Endodermal cell (in vitro differentiated cells): ENCODE measurements at regions not wholly inside any gene's neighbourhood (a gene's known extent, or its start where the extent isn't known, plus 50 kb on each side); places are given as distances from the start of the nearest gene placed in this dataset.

Experiments
- DNase-seq: peaks from one replicate; pipeline ENCODE4 v3.0.0-alpha.2; 2017
- H3K27ac ChIP-seq: 2 replicates; pipeline ENCODE4 v1.5.1; 2013; ENCODE audit warnings: mild to moderate bottlenecking, low read depth, low read length, moderate library complexity
- H3K27me3 ChIP-seq: 2 replicates; pipeline ENCODE4 v1.6.1; 2013; ENCODE audit warnings: mild to moderate bottlenecking, low read length, moderate library complexity; ENCODE audit not compliant: insufficient read depth, control insufficient read depth, poor library complexity, severe bottlenecking
- H3K36me3 ChIP-seq: 2 replicates; pipeline ENCODE4 v1.7.0; 2013; ENCODE audit warnings: mild to moderate bottlenecking, low read length, moderate library complexity; ENCODE audit not compliant: control insufficient read depth, insufficient read depth
- H3K4me1 ChIP-seq: one replicate; pipeline ENCODE4 v1.7.0; 2013; ENCODE audit warnings: low read length; ENCODE audit not compliant: control insufficient read depth, insufficient read depth
- H3K4me3 ChIP-seq: 2 replicates; pipeline ENCODE4 v1.5.1; 2013; ENCODE audit warnings: mild to moderate bottlenecking, low read length, moderate library complexity
- H3K9ac ChIP-seq: 2 replicates; pipeline ENCODE4 v1.6.1; 2013; ENCODE audit warnings: mild to moderate bottlenecking, low read length, moderate library complexity; ENCODE audit not compliant: poor library complexity, severe bottlenecking; ENCODE audit errors: extremely low read depth
- H3K9me3 ChIP-seq: 2 replicates; pipeline ENCODE4 v1.6.1; 2013; ENCODE audit warnings: mild to moderate bottlenecking, low read length, moderate library complexity; ENCODE audit not compliant: control insufficient read depth
- H3K27ac Mint-ChIP-seq: 2 replicates; pipeline ENCODE4 v1.8.0; 2020; ENCODE audit warnings: mixed read lengths
- H3K27me3 Mint-ChIP-seq: 2 replicates; pipeline ENCODE4 v1.8.0; 2021; ENCODE audit warnings: mild to moderate bottlenecking, mixed read lengths; ENCODE audit not compliant: insufficient read depth
- H3K36me3 Mint-ChIP-seq: 2 replicates; pipeline ENCODE4 v1.8.0; 2020; ENCODE audit warnings: low read depth, mixed read lengths
- H3K4me1 Mint-ChIP-seq: 2 replicates; pipeline ENCODE4 v1.8.0; 2020; ENCODE audit warnings: mixed read lengths
- H3K4me3 Mint-ChIP-seq: 2 replicates; pipeline ENCODE4 v1.8.0; 2020; ENCODE audit warnings: mild to moderate bottlenecking, moderate library complexity, mixed read lengths
- H3K9me3 Mint-ChIP-seq: 2 replicates; pipeline ENCODE4 v1.8.0; 2020; ENCODE audit warnings: mild to moderate bottlenecking, mixed read lengths
- CTCF ChIP-seq: fragments of 200-600 bp; sonication (generic); conservative IDR thresholded peaks from 2 replicates; pipeline ENCODE4 v1.5.0; 2021; ENCODE audit warnings: antibody characterized with exemption, mild to moderate bottlenecking
- WGBS, 2 experiments: methylation state at CpG; one replicate each; pipeline versions ENCODE4 v1.1.5 to v1.1.7; 2013; ENCODE audit warnings: missing lambda C conversion rate in 2 of 2, mixed read lengths in 1 of 2; ENCODE audit not compliant: insufficient coverage in 1 of 2, insufficient read length in 1 of 2; 5-methylcytosine and 5-hydroxymethylcytosine counted together

DNA sequence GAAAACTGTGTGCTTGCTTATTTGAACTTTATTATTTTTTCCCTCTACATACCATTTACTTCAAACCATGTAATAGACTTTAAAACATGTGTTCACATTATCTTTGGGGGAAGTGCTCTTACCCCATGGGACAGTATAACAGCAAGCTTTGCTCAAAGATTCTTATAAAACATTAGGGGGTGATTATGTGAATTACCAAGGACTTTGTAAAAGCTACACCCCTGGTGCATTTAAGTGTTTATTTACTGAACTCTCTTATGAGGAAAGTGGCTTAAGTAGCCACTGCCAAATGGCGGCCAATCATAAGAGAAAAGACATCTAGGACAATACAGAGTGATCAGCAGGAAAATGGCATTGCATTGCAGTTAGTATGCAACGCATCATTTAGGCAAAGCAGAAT, 70.3 kb downstream of the CAPZA3 start:
- DNase-seq, result no peak
- Histone ChIP-seq H3K9me3 (no peaks in the 10 kb centered on the region), H3K27ac (no peak overlapping the region), H3K4me3 (no peak overlapping the region), H3K4me1 (no peaks in the 10 kb centered on the region), H3K27me3 (no peaks in the 10 kb centered on the region), H3K9ac (no peak overlapping the region), H3K36me3 (no peaks in the 10 kb centered on the region)
- Mint-ChIP-seq H3K4me1 (peaks cover 5% of the 10 kb centered on the region), H3K9me3 (peaks cover 1% of the 10 kb centered on the region), H3K4me3 (no peak overlapping the region), H3K36me3 (no peaks in the 10 kb centered on the region), H3K27me3 (no peaks in the 10 kb centered on the region), H3K27ac (no peak overlapping the region)
- TF ChIP-seq CTCF, result no peak
- 80 to 100% methylated on average over 1 to 2 of the region's 2 CpGs for WGBS, 2 experiments

GRCh38 chr12:18810537-18811253, 72.8 kb downstream of the CAPZA3 start:
- no peak for DNase-seq
- no peak overlapping the region for H3K27ac Mint-ChIP-seq
- 94 to 95% methylated on average over 8 to 10 of the region's 10 CpGs for WGBS, 2 experiments
- Histone ChIP-seq H3K9ac (no peak overlapping the region), H3K4me1 (peaks cover 3% of the 10 kb centered on the region), H3K9me3 (no peaks in the 10 kb centered on the region), H3K27me3 (no peaks in the 10 kb centered on the region), H3K4me3 (no peak overlapping the region), H3K36me3 (no peaks in the 10 kb centered on the region), H3K27ac (no peak overlapping the region)
- TF ChIP-seq CTCF, result no peak
- no peaks in the 10 kb centered on the region for H3K27me3 Mint-ChIP-seq
- H3K36me3 Mint-ChIP-seq, result no peaks in the 10 kb centered on the region
- H3K4me1 Mint-ChIP-seq, result peaks cover 2% of the 10 kb centered on the region
- H3K4me3 Mint-ChIP-seq, result no peak overlapping the region
- peaks cover 1% of the 10 kb centered on the region for H3K9me3 Mint-ChIP-seq

GRCh38 chr12:18811273-18811672, 73.4 kb downstream of the CAPZA3 start:
- Histone ChIP-seq H3K9me3 (no peaks in the 10 kb centered on the region), H3K36me3 (no peaks in the 10 kb centered on the region), H3K27ac (no peak overlapping the region), H3K9ac (no peak overlapping the region), H3K4me1 (peaks cover 7% of the 10 kb centered on the region), H3K4me3 (no peak overlapping the region), H3K27me3 (no peaks in the 10 kb centered on the region)
- Mint-ChIP-seq H3K36me3 (no peaks in the 10 kb centered on the region), H3K4me1 (peaks cover 6% of the 10 kb centered on the region), H3K27me3 (no peaks in the 10 kb centered on the region), H3K4me3 (no peak overlapping the region), H3K9me3 (peaks cover 1% of the 10 kb centered on the region), H3K27ac (no peak overlapping the region)
- TF ChIP-seq CTCF, result no peak
- 88 to 95% methylated on average over 3 of the region's 3 CpGs for WGBS, 2 experiments
- DNase-seq, result no peak
